ENCODE measurements at regions not wholly inside any gene's neighbourhood (a gene's known extent, or its start where the extent isn't known, plus 50 kb on each side); places are given as distances from the start of the nearest gene placed in this dataset.

DNA sequence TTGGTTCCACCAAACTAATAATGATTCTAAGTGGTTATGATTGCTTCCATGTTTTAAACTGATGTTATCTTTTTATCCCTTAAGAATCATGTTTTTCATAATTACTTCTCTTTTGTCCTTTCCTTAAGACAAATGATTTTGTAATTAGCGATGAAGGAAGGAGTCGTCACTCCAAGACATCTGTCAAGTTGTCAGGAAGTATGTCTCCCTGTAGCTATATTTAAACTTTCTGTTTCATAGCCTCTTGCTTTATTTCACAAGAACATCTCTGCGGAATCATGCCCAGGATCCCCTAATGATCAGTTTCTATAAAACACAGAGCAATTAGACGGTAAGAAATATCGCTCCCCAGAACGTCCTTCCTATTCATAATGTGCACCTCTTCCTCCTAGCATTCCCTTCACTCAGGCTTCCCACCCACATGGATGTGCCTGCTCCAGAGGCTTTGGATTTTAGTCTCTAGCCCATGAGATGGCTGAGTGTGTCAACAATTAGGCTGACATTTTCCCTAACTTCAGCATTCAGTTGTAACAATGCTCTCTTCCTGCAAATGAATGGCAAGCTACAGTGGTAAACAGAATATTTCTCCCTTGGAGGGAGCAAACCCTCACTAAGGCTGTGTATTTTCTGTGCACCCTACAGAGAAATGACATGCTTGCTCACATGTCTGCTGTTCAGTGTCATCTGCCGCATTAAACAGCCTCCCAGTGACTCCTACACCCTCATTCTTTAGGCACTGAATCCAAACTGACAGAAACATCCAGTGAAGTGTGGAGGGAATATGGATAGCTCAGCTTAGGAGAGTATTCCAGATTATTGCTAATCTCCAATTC, 879.6 kb upstream of the CELF4 start:
- no peak for DNase-seq
- Histone ChIP-seq H3K27me3 (ENCODE audit: control insufficient read depth in 1 of 2, insufficient read depth in 1 of 2, low read length in 2 of 2) (no peaks in the 10 kb centered on the region), H3K36me3 (ENCODE audit: control insufficient read depth in 1 of 2, insufficient read depth in 2 of 2, low read depth in 1 of 2, low read length in 2 of 2) (no peaks in the 10 kb centered on the region), H2BK5ac (ENCODE audit: low read depth, low read length, poor library complexity, severe bottlenecking) (no peak overlapping the region), H3K18ac (ENCODE audit: low read depth in 1 of 2, low read length in 2 of 2) (no peak overlapping the region), H2AFZ (ENCODE audit: low read depth, low read length) (no peak overlapping the region), H3K4ac (ENCODE audit: low read depth in 1 of 2, low read length in 2 of 2) (no peak overlapping the region), H3K23ac (ENCODE audit: low read length in 2 of 2) (no peak overlapping the region), H2BK120ac (ENCODE audit: low read depth, low read length) (no peak overlapping the region), H3K4me1 (ENCODE audit: control insufficient read depth, insufficient read depth, low read depth, low read length) (no peaks in the 10 kb centered on the region), H4K91ac (ENCODE audit: low read length) (no peak overlapping the region), H4K8ac (ENCODE audit: low read length) (no peak overlapping the region), H2AK5ac (ENCODE audit: low read length, severe bottlenecking) (no peak overlapping the region), H3K9ac (ENCODE audit: low read length) (no peak overlapping the region), H3K79me1 (replicated peaks; ENCODE audit: low read length, poor library complexity, severe bottlenecking) (no peaks in the 10 kb centered on the region), H3K14ac (ENCODE audit: low read length in 2 of 2) (no peak overlapping the region), H2BK15ac (ENCODE audit: low read depth, poor library complexity, severe bottlenecking) (no peak overlapping the region), H2BK12ac (ENCODE audit: low read length in 2 of 2) (no peak overlapping the region), H3K4me3 (ENCODE audit: insufficient read depth in 1 of 2, low read depth in 1 of 2, low read length in 2 of 2) (no peak overlapping the region), H3K9me3 (ENCODE audit: control insufficient read depth, low read length) (no peaks in the 10 kb centered on the region), H3K27ac (ENCODE audit: low read length, poor library complexity, severe bottlenecking) (no peak overlapping the region), H3K4me2 (ENCODE audit: low read length, poor library complexity, severe bottlenecking) (no peak overlapping the region)
- 87% methylated on average over 7 of the region's 7 CpGs for WGBS

DNA sequence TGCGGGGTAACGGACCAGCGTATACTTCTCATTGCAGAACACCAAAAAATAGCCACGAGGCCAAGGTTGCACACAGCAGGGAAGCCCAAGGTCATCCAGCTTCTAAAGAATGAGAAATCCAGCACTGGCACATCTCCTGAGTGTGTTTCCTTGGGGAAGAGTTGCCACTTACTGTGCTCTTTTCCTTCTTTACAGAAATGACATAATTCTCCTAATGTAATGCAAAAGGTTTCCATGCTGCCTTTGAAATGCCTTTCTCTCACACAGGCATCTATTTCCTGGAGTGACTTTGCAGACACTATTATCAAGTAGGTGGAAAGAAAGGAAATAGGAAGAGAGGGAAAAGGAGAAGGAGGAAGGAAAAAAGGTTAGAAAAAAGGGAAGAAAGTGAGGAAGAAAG, 862.1 kb upstream of the CELF4 start:
- H3K4me3 ChIP-seq (ENCODE audit: insufficient read depth in 1 of 2, low read depth in 1 of 2, low read length in 2 of 2) = no peak overlapping the region
- no peaks in the 10 kb centered on the region for H3K27me3 ChIP-seq (ENCODE audit: control insufficient read depth in 1 of 2, insufficient read depth in 1 of 2, low read length in 2 of 2)
- no peak overlapping the region for H3K4ac ChIP-seq (ENCODE audit: low read depth in 1 of 2, low read length in 2 of 2)
- H3K27ac ChIP-seq (ENCODE audit: low read length, poor library complexity, severe bottlenecking) = no peak overlapping the region
- no peaks in the 10 kb centered on the region for H3K36me3 ChIP-seq (ENCODE audit: control insufficient read depth in 1 of 2, insufficient read depth in 2 of 2, low read depth in 1 of 2, low read length in 2 of 2)
- no peak overlapping the region for H2BK120ac ChIP-seq (ENCODE audit: low read depth, low read length)
- H3K9me3 ChIP-seq (ENCODE audit: control insufficient read depth, low read length) = peaks cover 4% of the 10 kb centered on the region
- no peak overlapping the region for H2BK15ac ChIP-seq (ENCODE audit: low read depth, poor library complexity, severe bottlenecking)
- H4K8ac ChIP-seq (ENCODE audit: low read length) = no peak overlapping the region
- H3K4me2 ChIP-seq (ENCODE audit: low read length, poor library complexity, severe bottlenecking) = no peak overlapping the region
- no peak overlapping the region for H2BK12ac ChIP-seq (ENCODE audit: low read length in 2 of 2)
- no peak overlapping the region for H3K9ac ChIP-seq (ENCODE audit: low read length)
- H2AK5ac ChIP-seq (ENCODE audit: low read length, severe bottlenecking) = no peak overlapping the region
- H4K91ac ChIP-seq (ENCODE audit: low read length) = no peak overlapping the region
- H2BK5ac ChIP-seq (ENCODE audit: low read depth, low read length, poor library complexity, severe bottlenecking) = no peak overlapping the region
- DNase-seq = no peak
- no peak overlapping the region for H3K18ac ChIP-seq (ENCODE audit: low read depth in 1 of 2, low read length in 2 of 2)
- H2AFZ ChIP-seq (ENCODE audit: low read depth, low read length) = no peak overlapping the region
- no peak overlapping the region for H3K23ac ChIP-seq (ENCODE audit: low read length in 2 of 2)
- H3K14ac ChIP-seq (ENCODE audit: low read length in 2 of 2) = no peak overlapping the region
- no peaks in the 10 kb centered on the region for H3K4me1 ChIP-seq (ENCODE audit: control insufficient read depth, insufficient read depth, low read depth, low read length)
- H3K79me1 ChIP-seq (replicated peaks; ENCODE audit: low read length, poor library complexity, severe bottlenecking) = no peaks in the 10 kb centered on the region
- 84% methylated on average over 4 of the region's 4 CpGs for WGBS

DNA sequence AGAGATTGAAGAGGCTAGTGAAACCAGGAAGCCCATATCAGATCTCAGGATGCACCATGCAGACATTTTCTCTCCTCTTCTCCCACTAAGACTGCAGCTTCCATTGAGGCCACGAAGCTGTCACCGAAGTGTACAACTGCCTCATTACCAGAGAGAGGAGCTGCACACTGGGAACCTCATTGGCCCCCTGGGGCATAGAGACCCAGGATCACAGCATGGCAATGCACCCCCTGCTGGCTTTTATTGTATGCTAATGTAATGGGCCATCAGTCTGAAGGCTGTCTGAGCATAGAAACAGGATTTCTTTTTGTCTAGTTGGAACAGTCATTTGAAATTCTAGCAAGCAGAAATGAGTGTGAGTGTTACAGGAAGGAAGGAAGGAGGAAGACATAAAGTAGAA, 861.6 kb upstream of the CELF4 start:
- Histone ChIP-seq H2BK15ac (ENCODE audit: low read depth, poor library complexity, severe bottlenecking) (no peak overlapping the region), H4K91ac (ENCODE audit: low read length) (no peak overlapping the region), H3K27me3 (ENCODE audit: control insufficient read depth in 1 of 2, insufficient read depth in 1 of 2, low read length in 2 of 2) (no peaks in the 10 kb centered on the region), H3K4me1 (ENCODE audit: control insufficient read depth, insufficient read depth, low read depth, low read length) (no peaks in the 10 kb centered on the region), H3K79me1 (replicated peaks; ENCODE audit: low read length, poor library complexity, severe bottlenecking) (no peaks in the 10 kb centered on the region), H3K27ac (ENCODE audit: low read length, poor library complexity, severe bottlenecking) (no peak overlapping the region), H2BK120ac (ENCODE audit: low read depth, low read length) (no peak overlapping the region), H3K14ac (ENCODE audit: low read length in 2 of 2) (no peak overlapping the region), H2AFZ (ENCODE audit: low read depth, low read length) (no peak overlapping the region), H2BK12ac (ENCODE audit: low read length in 2 of 2) (no peak overlapping the region), H3K4me3 (ENCODE audit: insufficient read depth in 1 of 2, low read depth in 1 of 2, low read length in 2 of 2) (no peak overlapping the region), H3K9ac (ENCODE audit: low read length) (no peak overlapping the region), H3K23ac (ENCODE audit: low read length in 2 of 2) (no peak overlapping the region), H3K4ac (ENCODE audit: low read depth in 1 of 2, low read length in 2 of 2) (no peak overlapping the region), H2BK5ac (ENCODE audit: low read depth, low read length, poor library complexity, severe bottlenecking) (no peak overlapping the region), H2AK5ac (ENCODE audit: low read length, severe bottlenecking) (no peak overlapping the region), H3K4me2 (ENCODE audit: low read length, poor library complexity, severe bottlenecking) (no peak overlapping the region), H3K36me3 (ENCODE audit: control insufficient read depth in 1 of 2, insufficient read depth in 2 of 2, low read depth in 1 of 2, low read length in 2 of 2) (no peaks in the 10 kb centered on the region), H4K8ac (ENCODE audit: low read length) (no peak overlapping the region), H3K9me3 (ENCODE audit: control insufficient read depth, low read length) (peaks cover 4% of the 10 kb centered on the region), H3K18ac (ENCODE audit: low read depth in 1 of 2, low read length in 2 of 2) (no peak overlapping the region)
- 88% methylated on average over 2 of the region's 2 CpGs for WGBS
- DNase-seq = no peak

DNA sequence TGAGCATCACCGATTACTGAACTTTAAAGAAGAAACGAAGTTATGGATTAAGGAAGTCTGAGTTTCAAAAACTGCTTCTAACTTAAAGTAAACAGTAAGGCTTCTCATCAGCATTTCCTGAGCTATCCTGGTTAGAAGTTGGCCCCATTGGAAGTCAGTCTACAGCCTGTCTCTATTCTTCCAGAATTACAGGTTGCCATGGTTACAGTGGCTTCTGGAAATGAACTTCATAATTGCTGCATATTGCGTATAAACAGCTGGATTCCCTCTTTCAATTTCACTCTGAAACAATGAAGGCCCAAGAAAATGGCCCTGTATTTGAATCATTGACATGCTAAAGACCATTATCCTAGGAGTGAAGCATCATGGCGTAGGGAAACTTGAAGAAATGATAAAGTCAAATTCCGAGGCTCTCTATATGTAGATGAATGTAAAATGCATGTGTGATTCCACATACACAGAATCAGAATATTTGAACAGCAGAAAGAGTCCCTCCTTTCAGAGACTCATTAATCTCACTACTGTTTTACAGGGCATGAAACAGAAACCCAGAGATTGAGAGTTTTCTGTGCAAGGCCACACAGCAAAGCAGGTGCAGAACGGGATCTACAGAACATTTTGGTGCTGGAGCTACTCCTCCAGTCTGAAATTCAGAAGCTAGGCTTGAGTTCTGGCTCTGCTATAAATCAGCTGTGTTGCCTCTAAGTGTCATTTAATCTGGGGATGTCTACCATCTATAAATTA, 856.4 kb upstream of the CELF4 start:
- H3K9ac ChIP-seq (ENCODE audit: low read length) = no peak overlapping the region
- H3K27me3 ChIP-seq (ENCODE audit: control insufficient read depth in 1 of 2, insufficient read depth in 1 of 2, low read length in 2 of 2) = no peaks in the 10 kb centered on the region
- no peak for DNase-seq

More for the DNA sequence above, 856.4 kb upstream of the CELF4 start:
- H4K91ac ChIP-seq (ENCODE audit: low read length) = no peak overlapping the region
- H2BK120ac ChIP-seq (ENCODE audit: low read depth, low read length) = no peak overlapping the region
- H3K4ac ChIP-seq (ENCODE audit: low read depth in 1 of 2, low read length in 2 of 2) = no peak overlapping the region
- no peak overlapping the region for H2BK15ac ChIP-seq (ENCODE audit: low read depth, poor library complexity, severe bottlenecking)
- no peak overlapping the region for H4K8ac ChIP-seq (ENCODE audit: low read length)
- H3K4me3 ChIP-seq (ENCODE audit: insufficient read depth in 1 of 2, low read depth in 1 of 2, low read length in 2 of 2) = no peak overlapping the region
- H2AK5ac ChIP-seq (ENCODE audit: low read length, severe bottlenecking) = no peak overlapping the region
- no peak overlapping the region for H2BK5ac ChIP-seq (ENCODE audit: low read depth, low read length, poor library complexity, severe bottlenecking)
- H3K36me3 ChIP-seq (ENCODE audit: control insufficient read depth in 1 of 2, insufficient read depth in 2 of 2, low read depth in 1 of 2, low read length in 2 of 2) = no peaks in the 10 kb centered on the region
- no peaks in the 10 kb centered on the region for H3K79me1 ChIP-seq (replicated peaks; ENCODE audit: low read length, poor library complexity, severe bottlenecking)
- H2AFZ ChIP-seq (ENCODE audit: low read depth, low read length) = no peak overlapping the region
- H3K4me2 ChIP-seq (ENCODE audit: low read length, poor library complexity, severe bottlenecking) = no peak overlapping the region
- 88% methylated on average over 5 of the region's 6 CpGs for WGBS
- H3K18ac ChIP-seq (ENCODE audit: low read depth in 1 of 2, low read length in 2 of 2) = no peak overlapping the region
- H3K27ac ChIP-seq (ENCODE audit: low read length, poor library complexity, severe bottlenecking) = no peak overlapping the region
- H3K9me3 ChIP-seq (ENCODE audit: control insufficient read depth, low read length) = peaks cover 4% of the 10 kb centered on the region
- H3K23ac ChIP-seq (ENCODE audit: low read length in 2 of 2) = no peak overlapping the region
- no peak overlapping the region for H3K14ac ChIP-seq (ENCODE audit: low read length in 2 of 2)
- no peak overlapping the region for H2BK12ac ChIP-seq (ENCODE audit: low read length in 2 of 2)
- no peaks in the 10 kb centered on the region for H3K4me1 ChIP-seq (ENCODE audit: control insufficient read depth, insufficient read depth, low read depth, low read length)
